ENCODE measurements at regions not wholly inside any gene's neighbourhood (a gene's known extent, or its start where the extent isn't known, plus 50 kb on each side); places are given as distances from the start of the nearest gene placed in this dataset.

DNA sequence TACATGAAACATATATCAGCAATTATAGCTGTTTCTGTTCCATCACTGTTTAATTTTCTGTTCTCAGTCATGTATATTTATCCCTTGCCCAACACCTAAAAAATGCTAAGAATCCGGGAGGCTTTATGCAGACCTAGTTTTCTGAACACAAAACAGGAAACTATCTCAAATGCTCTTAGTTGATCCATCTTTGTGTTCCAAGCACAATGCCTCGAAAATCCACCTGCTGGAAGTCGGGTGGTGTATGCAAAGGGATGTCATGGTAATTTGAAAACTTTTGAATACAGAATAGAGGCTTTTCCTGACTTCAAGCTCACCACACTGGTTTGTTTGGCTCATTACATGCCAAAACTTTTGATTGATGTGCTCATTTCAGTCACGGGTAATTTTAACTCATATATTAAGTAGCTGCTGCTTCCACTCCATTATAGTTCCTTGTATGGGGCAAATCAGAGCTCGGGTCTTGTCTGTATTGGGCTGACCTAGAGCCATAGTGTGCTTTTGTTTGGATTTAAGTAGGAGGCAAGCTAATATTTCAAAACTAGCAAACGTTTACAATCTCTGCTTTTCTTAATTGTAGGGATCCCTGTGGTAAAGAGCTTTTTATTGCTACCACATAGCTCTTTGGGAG lies 646.5 kb upstream of the EPHA7 start:
- no peak for DNase-seq (ENCODE audit: low spot score)

DNA sequence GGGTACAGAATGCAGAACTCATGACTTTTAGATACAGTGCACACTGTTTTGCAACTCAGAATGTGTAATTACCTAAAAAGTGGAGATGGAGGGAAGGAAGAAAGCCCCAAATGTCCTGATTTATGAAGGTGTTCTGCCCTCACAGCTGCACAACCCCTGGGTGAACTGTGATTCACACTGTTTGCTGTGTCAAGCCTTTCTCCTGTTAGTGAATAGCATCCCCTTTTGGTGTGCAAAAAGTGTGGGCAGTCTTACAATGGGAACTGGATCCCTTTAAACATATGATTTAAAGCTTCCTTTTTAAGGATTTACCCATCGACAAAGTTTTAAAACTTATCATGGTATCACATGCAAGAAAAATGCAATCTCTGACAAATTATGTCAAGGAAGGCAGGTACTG lies 633.4 kb upstream of the EPHA7 start:
- no peak for DNase-seq (ENCODE audit: low spot score)

DNA sequence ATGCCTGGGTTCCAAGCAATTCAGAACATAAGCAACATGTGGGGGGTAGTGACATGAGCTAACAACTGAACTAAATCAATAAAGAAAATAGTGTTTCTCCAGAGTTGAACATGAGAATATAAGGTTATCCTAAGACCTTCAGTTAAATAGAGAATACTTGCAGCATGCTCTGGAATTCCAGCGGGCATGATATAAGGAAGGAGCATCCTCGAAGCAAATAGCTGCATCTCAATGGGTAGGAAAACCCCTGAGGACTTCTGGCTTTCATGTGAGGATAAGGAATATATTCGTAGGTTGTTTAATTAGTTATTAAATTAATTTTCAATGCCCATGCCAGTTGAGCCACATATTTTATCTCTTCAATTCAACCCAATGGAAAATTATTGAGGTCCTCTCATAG lies 631.2 kb upstream of the EPHA7 start:
- DNase-seq (ENCODE audit: low spot score), result no peak

DNA sequence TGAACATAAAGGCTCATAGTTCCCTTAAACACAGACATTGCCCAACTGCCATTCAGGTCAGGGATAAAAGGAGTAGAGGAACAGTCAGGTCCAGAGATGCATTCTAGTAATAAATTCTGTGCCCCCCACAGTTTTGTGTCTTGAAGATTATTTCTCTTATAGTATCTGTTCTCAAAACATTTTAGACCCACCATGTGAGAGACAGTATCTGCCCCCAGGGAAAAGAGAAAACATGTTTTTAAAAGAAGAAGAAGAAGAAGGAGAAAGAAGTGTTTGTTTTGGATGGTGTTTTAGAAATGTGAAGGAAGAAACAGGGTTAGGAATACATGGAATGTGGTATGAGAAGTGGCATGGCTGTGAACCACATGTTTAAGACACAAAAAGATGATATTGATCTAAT lies 629.6 kb upstream of the EPHA7 start:
- no peak for DNase-seq (ENCODE audit: low spot score)

DNA sequence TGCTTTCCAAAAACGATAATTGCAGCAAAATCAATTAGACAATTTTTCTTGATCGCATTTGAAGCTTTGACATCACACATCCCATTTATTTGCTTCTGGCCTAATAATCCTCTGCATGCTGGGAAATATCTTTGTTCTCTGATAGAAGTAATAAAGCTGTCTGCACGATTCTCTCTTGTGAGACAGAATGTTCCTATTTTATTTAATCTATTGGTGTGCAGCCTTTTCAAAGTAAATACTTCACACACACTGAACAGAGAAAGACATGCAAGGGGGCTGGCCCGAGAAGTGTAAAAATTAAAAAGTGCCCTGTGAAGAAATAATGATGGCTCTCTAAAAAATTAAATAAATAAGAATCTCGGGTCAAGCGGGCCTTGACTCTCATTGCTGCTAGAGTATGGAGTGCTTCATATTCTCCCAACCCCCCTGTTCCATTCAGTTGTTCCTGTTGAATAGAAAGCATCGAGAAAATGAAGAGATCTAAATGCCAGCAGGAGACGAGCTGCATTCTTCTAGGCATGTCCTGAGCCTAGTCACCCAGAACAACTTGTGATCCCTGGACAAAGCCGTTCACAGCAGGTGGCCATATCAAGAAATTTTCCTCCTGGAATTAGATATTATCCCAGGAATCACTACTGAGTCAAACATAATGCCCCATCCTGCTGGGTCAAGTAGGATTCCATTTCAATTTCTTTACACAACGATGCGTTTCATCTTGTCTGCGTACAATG lies 625.9 kb upstream of the EPHA7 start:
- no peak for DNase-seq (ENCODE audit: low spot score)

DNA sequence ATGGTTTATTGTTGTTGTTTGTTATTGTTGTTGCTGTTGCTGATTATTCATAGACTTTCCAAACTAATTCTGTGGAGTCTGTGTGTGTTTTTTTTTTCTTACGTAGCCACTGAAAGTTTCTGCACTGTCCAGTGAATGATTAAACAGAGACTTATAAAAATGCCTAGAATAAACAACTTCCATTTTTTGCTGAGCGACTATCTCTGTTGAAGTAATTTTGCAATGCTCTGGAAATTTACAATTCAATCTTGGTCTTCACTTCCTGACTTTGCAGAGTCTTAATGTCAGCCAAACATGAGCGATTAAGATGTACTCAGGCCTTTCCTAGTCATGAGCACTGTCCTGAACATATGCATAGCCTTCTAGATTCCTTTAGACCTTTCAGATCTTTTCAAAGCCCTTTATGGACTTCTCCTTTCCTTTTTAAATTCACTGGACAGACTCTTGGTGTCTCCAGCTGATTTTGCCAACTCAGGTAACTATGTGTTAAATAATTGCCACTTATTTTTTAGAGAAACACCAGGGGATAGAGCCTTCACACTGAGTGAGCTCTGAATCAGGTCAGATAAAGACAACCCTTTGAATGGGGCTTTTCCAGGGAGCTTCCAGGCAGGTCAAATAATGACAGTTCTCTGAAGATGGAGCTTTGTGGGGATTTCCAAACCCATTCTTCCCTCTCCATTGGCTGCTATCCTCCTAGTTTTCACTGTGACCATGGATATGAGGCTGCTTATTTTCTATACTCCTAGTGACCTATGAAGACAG lies 622.8 kb upstream of the EPHA7 start:
- DNase-seq (ENCODE audit: low spot score), result no peak

DNA sequence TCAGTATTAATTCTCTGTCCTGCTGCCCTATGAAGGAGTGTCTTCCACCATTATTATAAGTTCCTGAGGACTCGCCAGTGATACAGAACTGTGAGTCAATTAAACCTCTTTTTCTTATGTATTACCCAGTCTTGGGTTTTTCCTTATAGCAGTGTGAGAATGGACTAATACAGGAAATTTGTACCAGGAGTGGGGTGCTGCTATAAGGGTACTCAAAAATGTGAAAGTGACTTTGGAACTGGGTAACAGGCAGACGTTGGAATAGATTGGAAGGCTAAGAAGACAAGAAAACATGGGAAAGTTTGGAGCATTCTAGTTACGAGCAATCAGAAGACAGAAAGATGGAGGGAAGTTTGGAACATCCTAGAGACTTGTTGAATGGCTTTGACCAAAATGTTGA lies 616.7 kb upstream of the EPHA7 start:
- no peak for DNase-seq (ENCODE audit: low spot score)

DNA sequence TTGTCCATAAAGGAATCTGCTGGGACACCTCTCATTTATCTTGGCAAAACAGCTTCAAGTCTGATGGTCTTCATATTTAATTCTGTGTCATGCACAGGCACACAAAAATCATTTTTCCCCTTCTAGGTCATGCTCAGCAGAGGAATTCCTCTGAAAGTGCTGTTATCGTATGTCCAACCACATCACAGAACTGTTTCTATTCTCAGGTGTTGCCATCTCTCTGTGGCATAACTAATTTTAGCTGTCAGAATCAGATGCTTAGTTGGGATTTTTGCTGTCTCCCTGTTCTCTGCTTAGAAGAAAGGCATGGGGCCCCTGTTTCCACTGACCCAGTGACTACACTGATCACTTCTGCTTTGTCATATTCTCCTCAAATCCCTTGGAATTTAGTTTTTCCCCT lies 608.0 kb upstream of the EPHA7 start:
- DNase-seq (ENCODE audit: low spot score), result no peak

DNA sequence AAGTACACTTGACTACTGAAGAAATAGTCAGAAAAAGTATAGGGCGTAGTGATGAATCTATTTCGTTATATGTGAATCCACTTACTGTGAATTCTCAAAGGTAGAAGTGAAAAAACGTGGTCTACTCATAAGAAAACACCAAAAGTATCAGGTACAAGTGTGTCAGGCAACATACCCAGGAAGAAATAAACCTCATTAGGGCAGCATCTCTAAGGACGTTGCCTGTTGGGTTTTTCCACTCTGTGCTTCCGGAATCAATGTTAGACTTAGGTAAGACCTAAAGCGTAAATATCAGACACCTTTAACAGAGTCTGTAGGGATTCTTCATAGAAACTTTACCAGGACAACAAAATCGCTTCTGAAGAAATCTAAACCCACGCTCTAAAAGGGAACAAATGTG lies 607.2 kb upstream of the EPHA7 start:
- no peak for DNase-seq (ENCODE audit: low spot score)

DNA sequence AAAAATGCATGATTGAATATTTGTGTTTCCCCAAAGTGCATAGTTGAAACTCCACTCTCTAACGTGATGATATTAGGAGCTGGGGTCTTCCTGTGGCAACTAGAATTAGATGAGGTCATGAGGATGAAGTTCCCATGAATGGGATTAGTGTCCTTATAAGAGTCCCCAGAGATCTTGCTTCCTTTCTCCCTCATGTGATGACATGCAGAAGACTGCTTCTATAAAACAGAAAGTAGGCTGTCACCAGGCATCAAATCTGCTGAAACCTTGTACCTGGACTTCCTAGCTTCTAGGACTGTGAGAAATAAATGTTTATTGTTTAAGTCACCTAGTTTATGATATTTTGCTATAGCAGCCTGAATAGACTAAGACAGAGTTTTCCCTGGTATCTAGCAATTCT lies 586.5 kb upstream of the EPHA7 start:
- no peak for DNase-seq (ENCODE audit: low spot score)

DNA sequence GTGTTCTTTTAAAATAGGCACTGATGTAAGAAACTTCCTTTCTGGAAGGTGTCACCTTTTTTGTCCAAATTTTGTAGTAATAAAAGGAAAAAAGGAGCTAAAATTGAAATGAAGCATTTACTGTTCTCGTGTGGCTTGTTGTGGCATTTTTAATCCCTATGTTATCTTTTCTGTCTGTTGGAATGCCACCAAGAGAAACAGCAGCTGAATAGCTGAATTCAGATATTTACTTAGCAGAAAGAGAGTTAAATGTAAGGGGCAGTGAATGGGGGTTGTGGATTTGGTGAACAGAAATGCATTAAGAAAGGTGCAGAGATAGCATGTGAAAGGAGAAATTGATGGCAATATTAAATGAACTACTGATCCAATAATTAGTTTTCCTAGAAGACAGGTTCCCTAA lies 573.6 kb upstream of the EPHA7 start:
- DNase-seq (ENCODE audit: low spot score), result no peak

DNA sequence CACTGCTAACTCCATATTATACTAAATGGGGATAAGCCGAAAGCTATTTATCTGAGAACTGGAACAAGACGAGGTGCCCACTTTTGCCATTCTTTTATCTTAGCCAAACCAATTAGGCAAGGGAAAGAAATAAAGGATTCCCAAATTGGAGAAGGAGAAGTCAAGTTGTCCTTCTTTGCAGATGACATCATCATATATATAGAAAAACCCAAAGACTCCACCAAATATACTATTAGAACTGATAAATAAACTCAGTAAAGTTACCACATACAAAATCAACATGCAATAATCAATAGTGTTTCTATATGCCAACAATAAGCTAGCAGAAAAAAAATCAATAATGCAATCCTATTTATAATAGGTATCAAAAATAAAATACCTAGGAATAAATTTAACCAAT lies 570.3 kb upstream of the EPHA7 start:
- no peak for DNase-seq (ENCODE audit: low spot score)

DNA sequence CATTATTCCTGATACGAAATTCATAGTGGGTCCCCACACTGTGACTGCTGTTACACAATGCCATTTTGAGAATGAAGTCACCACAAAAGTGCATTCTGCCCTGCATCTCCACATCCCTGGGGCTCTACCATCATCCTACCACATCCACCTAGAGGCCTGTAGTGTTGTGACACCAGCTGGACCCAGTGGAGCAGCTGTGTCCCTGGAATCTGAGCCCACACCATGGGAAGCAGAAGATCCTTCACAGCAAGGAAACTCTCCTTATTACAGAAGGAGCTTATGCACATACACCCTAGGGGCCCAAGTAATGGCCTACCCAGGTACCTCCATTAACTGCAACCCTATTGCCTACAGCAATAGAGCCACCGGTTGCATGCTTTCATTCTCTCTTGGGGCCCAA lies 566.6 kb upstream of the EPHA7 start:
- no peak for DNase-seq (ENCODE audit: low spot score)

DNA sequence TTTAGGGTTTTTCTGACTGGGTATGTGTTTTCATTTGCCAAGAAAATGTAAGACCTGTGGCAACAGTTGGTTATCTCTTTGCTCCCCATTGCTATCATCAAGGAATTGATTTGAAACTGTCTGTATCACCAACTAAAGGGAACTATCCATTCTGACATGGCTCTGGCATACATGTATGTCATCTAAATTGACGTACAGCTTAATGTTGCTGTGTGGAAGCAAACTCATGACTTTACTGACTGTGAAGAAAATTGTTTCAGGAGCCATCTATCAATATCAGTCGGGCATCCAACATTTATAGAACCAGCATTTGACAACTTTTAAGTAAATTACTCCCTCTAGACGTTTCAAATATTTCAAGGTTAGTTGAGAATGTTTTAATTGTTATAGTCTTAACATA lies 555.8 kb upstream of the EPHA7 start:
- no peak for DNase-seq (ENCODE audit: low spot score)

DNA sequence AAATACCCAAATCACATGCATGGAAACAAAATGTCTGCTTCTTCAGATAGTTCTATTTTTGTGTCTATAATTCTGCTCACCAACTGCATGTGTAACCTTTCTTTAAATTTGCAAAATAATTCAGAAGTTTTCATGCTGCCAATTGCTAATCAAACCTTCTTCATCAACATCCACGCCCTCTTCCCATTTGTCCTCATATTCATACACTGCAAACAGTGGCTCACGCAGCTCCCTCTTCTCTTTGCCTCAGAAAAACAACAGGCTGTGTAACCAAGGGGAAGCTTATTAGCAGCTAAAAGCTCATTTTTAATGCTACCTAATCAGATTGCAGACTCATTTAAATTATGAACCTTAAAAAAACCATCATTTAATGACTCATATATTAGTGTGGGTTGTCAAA lies 555.0 kb upstream of the EPHA7 start:
- DNase-seq (ENCODE audit: low spot score), result no peak

DNA sequence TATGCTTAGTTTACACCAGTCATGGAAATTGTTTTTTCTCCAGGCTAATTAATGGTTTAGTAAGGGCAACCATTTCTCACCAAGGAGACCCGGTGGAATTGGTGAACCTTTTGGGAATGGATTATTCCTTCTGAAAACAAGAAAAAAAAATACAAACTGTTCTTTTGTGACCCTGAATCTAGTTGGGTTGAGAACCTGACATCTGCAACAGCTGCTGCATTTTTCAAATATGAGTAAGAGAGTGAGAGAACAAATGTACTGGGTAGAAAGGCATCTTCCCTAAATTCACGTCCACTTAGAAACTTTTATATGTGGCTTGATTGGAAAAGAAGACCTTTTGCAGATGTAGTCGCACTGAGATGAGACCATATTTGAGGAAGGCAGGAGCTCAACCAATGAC lies 553.4 kb upstream of the EPHA7 start:
- no peak for DNase-seq (ENCODE audit: low spot score)

DNA sequence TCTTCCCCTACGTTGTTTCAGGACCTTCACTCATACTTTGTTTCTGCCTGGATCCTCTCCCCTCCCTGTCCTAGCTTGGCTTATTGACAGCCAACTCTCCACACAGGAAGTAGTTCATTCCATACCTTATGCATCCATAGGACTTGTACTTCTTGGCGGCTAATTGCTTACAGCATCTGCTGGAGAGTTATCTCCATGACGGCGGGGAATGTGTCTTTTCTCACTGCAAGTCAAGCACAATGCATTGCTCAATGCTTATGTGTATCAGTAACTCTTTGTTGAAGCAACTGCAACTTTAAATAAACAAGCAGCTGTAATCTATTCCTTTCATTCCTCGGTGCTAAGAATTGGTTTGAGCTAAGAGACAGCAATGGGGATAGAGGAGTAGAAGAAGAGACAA lies 551.3 kb upstream of the EPHA7 start:
- DNase-seq (ENCODE audit: low spot score), result no peak

DNA sequence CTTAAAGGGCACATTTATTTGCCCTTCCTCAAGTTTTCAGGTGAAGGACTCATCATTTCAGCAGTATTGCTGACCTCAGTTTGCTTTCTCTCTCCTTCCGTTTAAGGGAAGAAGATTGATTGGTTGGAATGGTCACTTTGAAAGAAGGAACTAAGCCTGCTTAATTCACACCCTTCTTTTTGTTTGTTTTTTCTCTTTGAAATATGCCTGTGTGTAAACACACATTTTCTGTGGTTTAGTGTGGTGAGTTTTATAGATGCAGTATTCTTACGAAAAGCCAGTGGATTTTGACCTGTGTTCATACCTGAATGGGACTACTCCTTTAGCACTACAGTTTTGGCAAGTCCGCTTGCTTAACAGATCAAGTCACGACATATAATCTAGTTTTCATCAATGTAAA lies 548.8 kb upstream of the EPHA7 start:
- no peak for DNase-seq (ENCODE audit: low spot score)

DNA sequence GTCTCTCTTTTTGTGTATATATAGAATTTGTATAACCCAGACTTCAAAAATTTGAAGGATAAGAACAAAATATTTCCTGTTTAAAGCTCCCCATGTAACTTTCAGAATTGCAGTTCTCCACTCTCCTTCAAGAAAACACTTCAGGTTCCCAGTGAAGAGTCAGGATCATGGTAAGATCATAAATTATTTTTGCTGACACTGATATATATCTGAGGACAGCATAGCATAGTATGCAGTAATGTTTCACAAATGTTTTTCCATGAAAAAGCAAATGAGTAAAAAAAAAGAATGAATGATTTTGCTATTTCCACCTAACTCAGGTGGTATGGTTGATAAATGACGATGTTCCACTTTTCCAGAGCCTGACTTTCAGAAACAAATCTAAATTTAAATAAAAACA lies 545.6 kb upstream of the EPHA7 start:
- DNase-seq (ENCODE audit: low spot score), result no peak

DNA sequence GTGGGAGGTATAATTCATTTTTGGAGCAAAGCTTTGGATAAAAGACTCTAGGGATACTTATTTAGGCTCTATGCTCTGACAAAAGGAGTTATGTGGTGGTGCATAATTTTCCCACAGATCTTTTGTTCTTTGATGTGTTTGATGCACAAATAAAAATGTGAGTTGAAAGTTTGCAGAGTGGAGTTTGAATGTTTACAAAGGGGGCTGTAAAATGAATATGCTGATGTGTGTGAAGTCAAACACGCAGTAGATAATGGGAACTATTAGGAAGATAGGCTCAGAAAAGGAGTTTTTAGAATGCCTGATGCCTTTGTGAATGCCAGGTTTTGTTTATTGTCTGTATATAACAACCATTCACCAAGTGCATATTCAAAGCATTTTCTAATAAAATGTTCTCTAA lies 545.0 kb upstream of the EPHA7 start:
- no peak for DNase-seq (ENCODE audit: low spot score)

DNA sequence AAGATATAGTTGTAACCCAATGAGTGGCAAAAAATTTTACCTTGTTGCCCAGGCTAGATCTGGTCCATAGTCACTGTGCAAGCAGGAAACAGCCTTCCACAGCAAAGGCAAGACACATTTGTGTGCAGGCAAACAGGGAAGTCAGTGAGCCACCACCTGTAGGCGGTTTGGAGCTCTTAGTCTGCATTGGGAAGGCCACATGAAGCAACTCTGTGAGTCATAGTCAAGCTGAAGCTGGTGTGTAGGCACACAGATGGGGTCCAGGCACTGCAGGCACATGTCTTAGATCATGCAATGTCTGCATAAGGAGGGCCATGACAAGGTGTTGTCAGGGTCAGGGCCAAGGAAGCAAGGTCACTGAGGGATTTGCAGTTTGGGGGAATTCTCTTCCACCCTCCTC lies 543.2 kb upstream of the EPHA7 start:
- no peak for DNase-seq (ENCODE audit: low spot score)

DNA sequence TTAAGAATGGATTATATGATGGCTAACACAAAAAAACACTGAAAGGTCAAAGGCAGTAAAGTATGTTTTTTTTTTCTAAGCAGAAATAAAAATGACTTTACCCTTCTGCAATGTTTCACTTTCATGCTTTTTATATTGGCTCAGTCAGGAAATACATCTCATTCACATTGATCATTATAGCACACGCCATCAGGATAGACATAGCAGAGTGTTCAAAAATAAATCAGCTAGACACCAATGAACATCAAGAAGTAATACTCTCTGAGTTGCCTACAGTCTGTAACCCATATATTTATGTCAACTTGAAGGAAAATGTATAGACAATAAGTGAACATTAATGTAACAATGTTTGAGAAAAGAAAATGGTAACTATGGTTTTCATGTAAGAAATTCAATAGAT lies 535.2 kb upstream of the EPHA7 start:
- DNase-seq (ENCODE audit: low spot score), result no peak

DNA sequence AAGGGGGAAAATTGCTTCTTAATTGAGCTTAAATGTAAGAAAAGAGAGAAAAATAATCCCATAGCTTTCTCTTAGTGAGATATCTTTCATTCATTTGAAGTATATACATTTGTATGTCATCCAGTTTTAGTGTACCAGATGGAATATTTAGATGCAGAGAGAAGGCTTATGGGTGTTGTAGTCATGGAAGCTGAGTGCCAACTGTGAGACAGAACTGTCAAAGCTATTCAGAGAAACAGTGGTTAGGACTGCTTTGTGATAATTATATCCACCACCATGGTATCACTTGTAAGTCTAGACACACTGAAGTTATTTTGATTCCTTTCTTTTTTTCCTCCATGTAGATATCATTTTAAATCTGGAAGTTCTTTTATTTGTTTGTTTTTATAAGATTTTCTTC lies 524.3 kb upstream of the EPHA7 start:
- no peak for DNase-seq (ENCODE audit: low spot score)

DNA sequence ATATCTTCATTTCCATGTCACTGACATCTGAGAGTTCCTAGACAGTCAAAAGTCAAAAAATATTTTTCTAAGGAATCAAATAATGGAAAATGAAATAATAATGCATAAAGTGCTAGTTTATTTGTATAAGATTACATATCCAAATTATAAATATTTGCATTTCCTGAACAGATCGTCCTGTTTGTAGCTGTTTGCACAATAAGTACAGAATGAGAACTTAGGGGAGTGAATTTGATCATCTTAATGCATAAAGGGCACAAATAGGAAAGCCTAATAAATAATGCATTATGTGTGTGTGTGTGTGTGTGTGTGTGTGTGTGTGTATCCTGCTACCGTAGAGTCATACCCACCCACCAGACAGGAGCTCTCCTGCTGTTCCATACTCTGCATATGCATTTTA lies 521.0 kb upstream of the EPHA7 start:
- DNase-seq (ENCODE audit: low spot score), result no peak

Data from COLO829 (cell line).